Nephron progenitor cell (in vitro differentiated cells): ENCODE measurements at regions not wholly inside any gene's neighbourhood (a gene's known extent, or its start where the extent isn't known, plus 50 kb on each side); places are given as distances from the start of the nearest gene placed in this dataset.
A peak's percentile ranks its signal among the peaks of the same experiment; 100 is the strongest.
"Not testable (repeated sequence)": the region's sequence is repeated elsewhere in the genome, so short reads cannot be mapped to it uniquely, and the experiment has no call there.

ENCODE experiments used
- DNase-seq: peaks from one replicate; pipeline ENCODE4 v3.0.0; 2021
- H3K27ac Mint-ChIP-seq: 2 replicates; pipeline ENCODE4 v1.8.0; 2021; ENCODE audit warnings: mild to moderate bottlenecking, moderate library complexity, mixed read lengths
- H3K27me3 Mint-ChIP-seq: 2 replicates; pipeline ENCODE4 v1.8.0; 2021; ENCODE audit warnings: mild to moderate bottlenecking, low read depth, mixed read lengths; ENCODE audit not compliant: poor library complexity
- H3K36me3 Mint-ChIP-seq: 2 replicates; pipeline ENCODE4 v1.8.0; 2021; ENCODE audit warnings: low read depth, mixed read lengths
- H3K4me1 Mint-ChIP-seq: 2 replicates; pipeline ENCODE4 v1.8.0; 2021; ENCODE audit warnings: mixed read lengths
- H3K4me3 Mint-ChIP-seq: 2 replicates; pipeline ENCODE4 v1.8.0; 2021; ENCODE audit warnings: mild to moderate bottlenecking, moderate library complexity, mixed read lengths
- H3K9me3 Mint-ChIP-seq: 2 replicates; pipeline ENCODE4 v1.8.0; 2021; ENCODE audit warnings: mild to moderate bottlenecking, moderate library complexity, mixed read lengths
- TF ChIP-seq, protein P1 (sequence below): fragments of 200-600 bp; sonication (generic); IDR thresholded peaks from 2 replicates; pipeline ENCODE4 v1.5.0; 2021; ENCODE audit warnings: antibody characterized with exemption

DNA sequence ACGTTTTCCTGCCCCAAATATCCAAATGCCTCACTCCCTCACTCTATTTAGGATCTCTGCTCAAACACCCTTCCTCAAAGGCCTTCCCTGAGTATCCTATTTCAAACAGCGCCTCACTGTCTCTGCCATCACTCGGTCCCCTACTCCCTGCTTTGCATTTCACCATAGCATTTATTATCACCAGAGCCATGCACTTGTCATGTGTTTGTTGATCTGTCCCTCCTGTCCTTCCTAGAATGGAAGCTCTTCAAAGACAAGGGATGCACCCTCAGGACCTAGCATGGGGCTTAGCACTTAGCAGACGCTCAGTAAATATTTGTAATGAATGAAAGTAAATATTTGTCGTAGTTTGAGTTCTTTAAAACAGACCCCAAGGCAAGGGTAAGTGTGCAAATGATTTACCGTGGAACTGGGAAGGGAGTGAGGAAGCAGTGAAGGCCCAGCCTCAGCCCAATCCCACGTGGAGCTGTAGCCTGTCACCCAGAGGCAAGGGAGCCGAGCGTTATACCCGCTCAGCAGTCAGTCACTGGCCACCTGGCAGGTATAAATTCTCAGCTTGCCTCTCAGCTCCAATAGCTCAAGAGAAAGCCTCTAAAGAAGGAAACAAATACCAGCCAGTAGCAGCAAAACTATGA, 97.7 kb upstream of the KIF2A start:
- Mint-ChIP-seq H3K4me1 (peaks cover 25% of the 10 kb centered on the region), H3K4me3 (peak overlapping the region; percentile 1), H3K9me3 (no peaks in the 10 kb centered on the region), H3K27me3 (peaks cover 2% of the 10 kb centered on the region), H3K36me3 (no peaks in the 10 kb centered on the region), H3K27ac (peak overlapping the region; percentile 19)
- peak; percentile 10 for DNase-seq
- TF ChIP-seq, protein P1, sequence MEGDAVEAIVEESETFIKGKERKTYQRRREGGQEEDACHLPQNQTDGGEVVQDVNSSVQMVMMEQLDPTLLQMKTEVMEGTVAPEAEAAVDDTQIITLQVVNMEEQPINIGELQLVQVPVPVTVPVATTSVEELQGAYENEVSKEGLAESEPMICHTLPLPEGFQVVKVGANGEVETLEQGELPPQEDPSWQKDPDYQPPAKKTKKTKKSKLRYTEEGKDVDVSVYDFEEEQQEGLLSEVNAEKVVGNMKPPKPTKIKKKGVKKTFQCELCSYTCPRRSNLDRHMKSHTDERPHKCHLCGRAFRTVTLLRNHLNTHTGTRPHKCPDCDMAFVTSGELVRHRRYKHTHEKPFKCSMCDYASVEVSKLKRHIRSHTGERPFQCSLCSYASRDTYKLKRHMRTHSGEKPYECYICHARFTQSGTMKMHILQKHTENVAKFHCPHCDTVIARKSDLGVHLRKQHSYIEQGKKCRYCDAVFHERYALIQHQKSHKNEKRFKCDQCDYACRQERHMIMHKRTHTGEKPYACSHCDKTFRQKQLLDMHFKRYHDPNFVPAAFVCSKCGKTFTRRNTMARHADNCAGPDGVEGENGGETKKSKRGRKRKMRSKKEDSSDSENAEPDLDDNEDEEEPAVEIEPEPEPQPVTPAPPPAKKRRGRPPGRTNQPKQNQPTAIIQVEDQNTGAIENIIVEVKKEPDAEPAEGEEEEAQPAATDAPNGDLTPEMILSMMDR, result no peak

DNA sequence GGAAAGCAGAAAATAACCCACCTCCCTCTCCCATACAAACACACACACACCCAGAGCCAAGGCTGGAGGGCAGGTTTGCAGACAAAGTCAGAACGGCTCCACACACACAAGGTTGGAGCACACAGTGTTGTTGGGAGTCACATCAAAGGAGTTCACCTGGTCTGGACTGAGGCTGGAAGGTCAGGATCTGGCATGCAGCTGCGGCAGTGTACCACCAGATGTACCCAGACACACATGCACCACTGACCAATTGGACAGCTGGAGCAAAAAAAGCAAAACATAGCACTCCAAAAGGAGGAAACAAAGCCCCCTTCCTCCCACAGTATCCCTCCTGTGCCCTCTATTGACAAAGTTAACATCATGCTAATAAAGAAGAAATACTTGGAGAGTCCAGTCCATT, 94.6 kb upstream of the KIF2A start:
- no peaks in the 10 kb centered on the region for H3K9me3 Mint-ChIP-seq
- peaks cover 6% of the 10 kb centered on the region for H3K27me3 Mint-ChIP-seq
- TF ChIP-seq, protein P1, result no peak
- no peak for DNase-seq
- peak overlapping the region; percentile 36 for H3K27ac Mint-ChIP-seq
- peaks cover 21% of the 10 kb centered on the region for H3K4me1 Mint-ChIP-seq
- H3K36me3 Mint-ChIP-seq, result no peaks in the 10 kb centered on the region
- no peak overlapping the region for H3K4me3 Mint-ChIP-seq

DNA sequence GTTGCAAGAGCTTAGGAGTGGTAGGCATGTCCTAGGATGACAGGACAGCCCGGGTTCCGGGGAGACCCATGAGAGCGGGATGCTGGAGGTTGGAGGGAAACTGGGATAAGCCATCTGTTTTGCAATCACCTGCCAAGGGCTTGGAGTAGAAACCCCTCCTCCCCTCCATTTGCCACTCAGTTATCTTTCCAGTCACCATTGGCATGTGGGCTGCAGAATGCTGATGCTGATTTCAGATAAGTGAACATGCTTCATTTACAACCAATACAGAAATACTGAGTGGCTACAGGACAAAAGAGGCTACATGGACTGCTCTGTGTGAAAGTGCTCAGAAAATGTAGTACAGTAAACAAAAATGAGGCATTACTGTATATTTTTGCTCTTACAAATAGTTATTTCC, 93.4 kb upstream of the KIF2A start:
- TF ChIP-seq, protein P1, result no peak
- Mint-ChIP-seq H3K9me3 (no peaks in the 10 kb centered on the region), H3K4me1 (peaks cover 17% of the 10 kb centered on the region), H3K27me3 (peaks cover 6% of the 10 kb centered on the region), H3K36me3 (no peaks in the 10 kb centered on the region), H3K4me3 (no peak overlapping the region), H3K27ac (no peak overlapping the region)
- DNase-seq, result no peak

DNA sequence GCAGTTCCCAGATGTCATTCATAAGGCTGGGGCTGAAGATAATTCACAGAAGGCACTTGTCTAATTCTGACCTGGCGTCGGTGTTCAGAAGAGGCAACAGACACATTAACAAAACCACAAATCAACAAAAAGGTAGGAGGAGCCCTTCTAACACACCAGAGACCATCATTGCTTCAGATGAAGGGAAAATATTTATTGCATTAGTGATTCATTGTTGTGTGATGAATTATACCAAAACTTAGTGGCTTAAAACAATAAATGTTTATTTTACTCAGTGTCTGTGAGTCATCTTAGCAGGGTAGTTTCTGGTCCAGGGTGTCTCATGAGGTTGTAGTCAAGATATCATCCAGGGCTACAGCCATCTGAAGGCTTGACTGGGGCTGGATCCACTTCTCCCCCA, 91.3 kb upstream of the KIF2A start:
- no peak for DNase-seq
- no peaks in the 10 kb centered on the region for H3K9me3 Mint-ChIP-seq
- no peak overlapping the region for H3K4me3 Mint-ChIP-seq
- H3K27ac Mint-ChIP-seq, result no peak overlapping the region
- H3K27me3 Mint-ChIP-seq, result peaks cover 15% of the 10 kb centered on the region
- H3K36me3 Mint-ChIP-seq, result no peaks in the 10 kb centered on the region
- no peaks in the 10 kb centered on the region for H3K4me1 Mint-ChIP-seq
- TF ChIP-seq, protein P1, result no peak

DNA sequence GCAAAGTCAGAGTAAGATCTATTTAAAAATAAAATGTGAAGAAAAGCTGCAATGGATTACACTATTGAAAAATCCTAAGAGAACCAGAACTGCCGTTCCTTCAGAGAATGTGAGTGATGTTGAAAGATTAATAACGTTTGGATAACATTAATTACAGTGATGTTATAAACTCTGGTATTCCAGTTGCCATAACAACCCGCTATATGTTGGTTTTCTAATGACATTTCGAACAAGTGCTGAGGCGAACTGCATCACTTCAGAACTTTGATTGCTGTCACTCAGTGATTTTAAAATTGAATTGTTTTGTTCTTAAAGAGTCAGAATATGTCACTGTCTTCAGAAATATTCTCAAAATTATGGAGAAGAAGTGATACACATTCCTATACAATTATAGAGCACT, 89.4 kb upstream of the KIF2A start:
- H3K9me3 Mint-ChIP-seq, DNase-seq, H3K4me3 Mint-ChIP-seq, H3K36me3 Mint-ChIP-seq, H3K4me1 Mint-ChIP-seq, H3K27ac Mint-ChIP-seq: not testable (repeated sequence)
- peaks cover 12% of the 10 kb centered on the region for H3K27me3 Mint-ChIP-seq

DNA sequence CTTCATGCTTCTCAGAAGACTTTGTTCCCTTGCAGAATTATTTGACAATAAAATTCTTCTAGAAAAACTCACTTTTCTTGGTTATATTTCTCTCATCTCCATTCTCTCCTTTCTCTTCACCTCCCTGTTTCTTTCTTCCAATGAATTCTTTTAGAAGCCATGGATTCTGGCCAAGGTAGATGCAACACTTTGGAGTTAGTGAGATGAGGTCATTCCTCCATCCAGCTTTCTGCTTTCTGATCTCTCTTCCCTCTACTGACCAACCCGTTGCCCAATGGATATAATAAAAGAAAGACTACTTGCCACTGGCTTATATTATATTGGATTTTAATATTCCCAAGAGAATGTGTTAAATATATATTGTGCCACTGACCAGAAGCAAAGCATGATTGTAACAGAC, 88.9 kb upstream of the KIF2A start:
- not testable (repeated sequence) for DNase-seq, H3K36me3 Mint-ChIP-seq, H3K4me3 Mint-ChIP-seq, H3K4me1 Mint-ChIP-seq, H3K27ac Mint-ChIP-seq, H3K9me3 Mint-ChIP-seq
- H3K27me3 Mint-ChIP-seq, result peaks cover 12% of the 10 kb centered on the region

DNA sequence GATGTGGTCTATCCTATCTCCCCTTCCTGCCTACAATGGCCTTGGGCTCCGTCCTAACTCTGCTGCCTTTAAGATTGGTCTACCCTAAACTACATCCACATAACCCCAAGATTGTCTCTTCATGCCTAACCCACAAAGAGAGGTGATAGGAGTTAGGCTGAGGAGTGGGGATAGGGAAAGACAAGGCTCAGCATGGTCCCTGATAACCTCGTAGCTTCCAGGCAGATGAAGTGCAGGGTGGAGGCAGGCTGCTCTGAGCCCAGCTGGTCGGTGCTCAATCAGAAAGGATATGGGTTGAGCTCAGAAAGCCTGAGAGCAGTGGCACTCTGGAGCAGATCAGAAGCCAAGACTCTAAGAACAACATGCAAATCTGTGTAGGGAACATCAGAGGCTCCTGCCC, 87.1 kb upstream of the KIF2A start:
- DNase-seq, H3K9me3 Mint-ChIP-seq, H3K36me3 Mint-ChIP-seq, H3K4me3 Mint-ChIP-seq, H3K4me1 Mint-ChIP-seq, H3K27ac Mint-ChIP-seq: not testable (repeated sequence)
- peaks cover 12% of the 10 kb centered on the region for H3K27me3 Mint-ChIP-seq

DNA sequence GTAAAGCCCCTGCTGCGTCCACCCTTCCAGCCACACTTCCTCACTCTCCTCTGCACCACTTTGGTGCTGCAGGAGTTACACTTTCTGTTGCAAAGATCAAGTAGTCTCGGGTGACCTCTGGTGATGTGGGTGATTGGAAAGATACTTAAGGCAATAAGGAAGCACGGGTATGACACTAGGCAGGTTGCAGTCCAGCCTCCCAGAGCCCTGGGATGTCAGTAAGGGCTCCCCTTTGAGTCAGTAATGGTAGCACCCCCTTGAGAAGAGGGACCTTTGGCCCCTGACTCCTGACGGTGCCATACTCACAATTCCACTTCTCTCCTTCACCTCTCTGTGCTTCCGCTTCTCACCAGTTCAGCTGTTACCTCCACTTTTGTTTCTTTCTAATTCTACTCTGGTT, 84.1 kb upstream of the KIF2A start:
- H3K27ac Mint-ChIP-seq, H3K36me3 Mint-ChIP-seq, H3K4me3 Mint-ChIP-seq, DNase-seq, H3K27me3 Mint-ChIP-seq: not testable (repeated sequence)
- peaks cover 16% of the 10 kb centered on the region for H3K9me3 Mint-ChIP-seq
- H3K4me1 Mint-ChIP-seq, result peaks cover 13% of the 10 kb centered on the region

DNA sequence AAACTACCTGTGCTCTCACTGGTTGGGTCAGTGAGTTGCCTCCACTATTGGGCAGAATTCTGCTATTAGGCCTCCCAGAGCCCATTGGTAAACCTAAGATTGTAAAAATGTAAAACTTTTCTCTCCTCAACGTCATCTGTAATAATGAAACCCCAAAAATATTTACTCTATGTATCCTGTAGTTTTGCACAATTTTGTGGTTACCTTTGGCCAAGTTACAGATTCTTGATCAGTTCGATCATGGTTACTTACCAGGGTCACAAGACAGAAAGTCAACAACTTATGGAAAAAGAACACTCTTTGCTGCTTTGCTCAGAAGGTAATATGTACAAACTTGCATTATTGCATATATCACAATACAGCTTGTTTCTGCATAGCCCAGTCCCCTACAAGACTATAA, 83.7 kb upstream of the KIF2A start:
- not testable (repeated sequence) for DNase-seq, H3K36me3 Mint-ChIP-seq, H3K27ac Mint-ChIP-seq, H3K27me3 Mint-ChIP-seq, H3K4me3 Mint-ChIP-seq
- peaks cover 13% of the 10 kb centered on the region for H3K4me1 Mint-ChIP-seq
- peaks cover 19% of the 10 kb centered on the region for H3K9me3 Mint-ChIP-seq
